WTC11 (cell line): ENCODE measurements at regions not wholly inside any gene's neighbourhood (a gene's known extent, or its start where the extent isn't known, plus 50 kb on each side); places are given as distances from the start of the nearest gene placed in this dataset.

Experiments used
- ATAC-seq: fragments of 200-7000 bp; cut with Tn5 transposase; 2 replicates; pipeline ENCODE4 v1.10.0; 2021; ENCODE audit warnings: mild to moderate bottlenecking, moderate library complexity
- CTCF ChIA-PET: fragments of 300-600 bp; sonication (Branson Sonifier 250); formaldehyde crosslinking; loops from one replicate; lab custom pipeline; 2021; ENCODE audit warnings: antibody characterized with exemption; lab: Charles Lee
- POLR2A ChIA-PET: fragments of 350-600 bp; sonication (Branson Sonifier 250); formaldehyde crosslinking; loops from one replicate; lab custom pipeline; 2021; ENCODE audit warnings: antibody characterized with exemption; lab: Charles Lee
- DNase-seq: peaks from one replicate; pipeline ENCODE4 v3.0.0; 2021; ENCODE audit warnings: low spot score
- H3K27ac Mint-ChIP-seq: 2 replicates; pipeline ENCODE4 v1.8.0; 2021; ENCODE audit warnings: mixed read lengths
- H3K27me3 Mint-ChIP-seq: 2 replicates; pipeline ENCODE4 v1.8.0; 2021; ENCODE audit warnings: low read depth, mild to moderate bottlenecking, moderate library complexity, mixed read lengths
- H3K36me3 Mint-ChIP-seq: 2 replicates; pipeline ENCODE4 v1.8.0; 2021; ENCODE audit warnings: mixed read lengths
- H3K4me1 Mint-ChIP-seq: 2 replicates; pipeline ENCODE4 v1.8.0; 2022; ENCODE audit warnings: mixed read lengths
- H3K4me3 Mint-ChIP-seq: 2 replicates; pipeline ENCODE4 v1.8.0; 2021; ENCODE audit warnings: mild to moderate bottlenecking, moderate library complexity, mixed read lengths
- H3K9me3 Mint-ChIP-seq: 2 replicates; pipeline ENCODE4 v1.8.0; 2021; ENCODE audit warnings: mixed read lengths
- CREB1 ChIP-seq: sonication (generic); formaldehyde crosslinking; IDR thresholded peaks from 2 replicates; pipeline ENCODE4 v1.8.0; 2023; ENCODE audit warnings: mild to moderate bottlenecking, missing genetic modification reagents
- IRF2 ChIP-seq: sonication (generic); formaldehyde crosslinking; IDR thresholded peaks from 2 replicates; pipeline ENCODE4 v1.8.0; 2022; ENCODE audit warnings: low read depth, missing genetic modification reagents, borderline replicate concordance
- KAT7 ChIP-seq: sonication (generic); formaldehyde crosslinking; IDR thresholded peaks from 2 replicates; pipeline ENCODE4 v1.8.1; 2023; ENCODE audit warnings: missing genetic modification reagents, mild to moderate bottlenecking, borderline replicate concordance
- NFE2L1 ChIP-seq: sonication (generic); formaldehyde crosslinking; IDR thresholded peaks from 2 replicates; pipeline ENCODE4 v1.8.1; 2023; ENCODE audit warnings: missing genetic modification reagents
- NFYB ChIP-seq: sonication (generic); formaldehyde crosslinking; conservative IDR thresholded peaks from 2 replicates; pipeline ENCODE4 v1.8.0; 2022; ENCODE audit warnings: low read depth, missing genetic modification reagents
- RORB ChIP-seq: fragments of 250-450 bp; sonication (Bioruptor Pico); IDR thresholded peaks from 2 replicates; pipeline ENCODE4 v1.9.0; 2021; ENCODE audit warnings: mild to moderate bottlenecking
- SMAD4 ChIP-seq: sonication (generic); formaldehyde crosslinking; IDR thresholded peaks from 2 replicates; pipeline ENCODE4 v1.8.0; 2022; ENCODE audit warnings: mild to moderate bottlenecking, missing genetic modification reagents
- ZNF121 ChIP-seq: sonication (generic); formaldehyde crosslinking; IDR thresholded peaks from 2 replicates; pipeline ENCODE4 v1.8.0; 2023; ENCODE audit warnings: missing genetic modification reagents
- ZNF317 ChIP-seq: sonication (generic); formaldehyde crosslinking; IDR thresholded peaks from 2 replicates; pipeline ENCODE4 v1.8.1; 2023; ENCODE audit warnings: low read depth, mild to moderate bottlenecking, moderate library complexity, missing genetic modification reagents, borderline replicate concordance
- ZNF423 ChIP-seq: fragments of 250-450 bp; sonication (Bioruptor Pico); IDR thresholded peaks from 2 replicates; pipeline ENCODE4 v2.1.2; 2022; ENCODE audit warnings: mild to moderate bottlenecking, moderate library complexity
- ZNF671 ChIP-seq: fragments of 250-450 bp; sonication (Bioruptor Pico); IDR thresholded peaks from 2 replicates; pipeline ENCODE4 v1.8.0; 2021; ENCODE audit warnings: mild to moderate bottlenecking
- TF ChIP-seq, protein P1 (sequence below): fragments of 200-600 bp; IDR thresholded peaks from 2 replicates; pipeline ENCODE4 v1.8.0; 2022; ENCODE audit warnings: antibody characterized with exemption
- TF ChIP-seq, protein P2 (sequence below): sonication (generic); formaldehyde crosslinking; IDR thresholded peaks from 2 replicates; pipeline ENCODE4 v1.8.1; 2022; ENCODE audit warnings: low read depth, mild to moderate bottlenecking, moderate library complexity, missing genetic modification reagents, borderline replicate concordance
- TF ChIP-seq, protein P3 (sequence below): sonication (generic); formaldehyde crosslinking; IDR thresholded peaks from 2 replicates; pipeline ENCODE4 v1.8.0; 2023; ENCODE audit warnings: mild to moderate bottlenecking, missing genetic modification reagents
- TF ChIP-seq, protein P4 (sequence below): sonication (generic); formaldehyde crosslinking; IDR thresholded peaks from 2 replicates; pipeline ENCODE4 v1.8.0; 2023; ENCODE audit warnings: missing genetic modification reagents
- TF ChIP-seq, protein P5 (sequence below): fragments of 250-450 bp; sonication (Bioruptor Pico); IDR thresholded peaks from 2 replicates; pipeline ENCODE4 v1.9.0; 2021; ENCODE audit warnings: moderate library complexity, mild to moderate bottlenecking, inconsistent platforms, borderline replicate concordance
- TF ChIP-seq, protein P6 (sequence below): sonication (generic); formaldehyde crosslinking; IDR thresholded peaks from 2 replicates; pipeline ENCODE4 v1.8.0; 2022; ENCODE audit warnings: mild to moderate bottlenecking, missing genetic modification reagents
- TF ChIP-seq, protein P7 (sequence below): sonication (generic); formaldehyde crosslinking; conservative IDR thresholded peaks from 2 replicates; pipeline ENCODE4 v1.8.1; 2023; ENCODE audit warnings: mild to moderate bottlenecking, low read depth, missing genetic modification reagents, moderate library complexity

DNA sequence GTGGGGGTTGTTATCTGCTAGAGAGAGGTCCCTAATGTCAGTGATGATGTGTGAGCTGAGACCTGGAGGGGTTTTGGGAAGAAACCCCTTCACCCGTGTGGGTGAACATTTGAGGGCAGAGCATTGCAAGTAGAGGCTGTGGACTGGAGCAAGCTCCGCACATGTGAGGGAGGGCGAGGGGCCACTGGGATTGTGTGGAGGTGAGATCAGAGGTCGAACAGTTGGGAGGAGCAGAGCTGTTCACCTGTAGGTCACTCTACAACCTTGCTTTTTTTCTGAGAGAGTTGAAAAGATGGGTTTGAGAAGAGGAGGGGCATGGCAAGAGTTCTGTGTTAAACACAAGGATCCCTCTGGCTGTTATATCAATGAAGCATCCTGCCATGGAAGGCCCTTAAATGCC, 480.4 kb upstream of the ZNF608 start:
- no peak overlapping the region for H3K27ac Mint-ChIP-seq

DNA sequence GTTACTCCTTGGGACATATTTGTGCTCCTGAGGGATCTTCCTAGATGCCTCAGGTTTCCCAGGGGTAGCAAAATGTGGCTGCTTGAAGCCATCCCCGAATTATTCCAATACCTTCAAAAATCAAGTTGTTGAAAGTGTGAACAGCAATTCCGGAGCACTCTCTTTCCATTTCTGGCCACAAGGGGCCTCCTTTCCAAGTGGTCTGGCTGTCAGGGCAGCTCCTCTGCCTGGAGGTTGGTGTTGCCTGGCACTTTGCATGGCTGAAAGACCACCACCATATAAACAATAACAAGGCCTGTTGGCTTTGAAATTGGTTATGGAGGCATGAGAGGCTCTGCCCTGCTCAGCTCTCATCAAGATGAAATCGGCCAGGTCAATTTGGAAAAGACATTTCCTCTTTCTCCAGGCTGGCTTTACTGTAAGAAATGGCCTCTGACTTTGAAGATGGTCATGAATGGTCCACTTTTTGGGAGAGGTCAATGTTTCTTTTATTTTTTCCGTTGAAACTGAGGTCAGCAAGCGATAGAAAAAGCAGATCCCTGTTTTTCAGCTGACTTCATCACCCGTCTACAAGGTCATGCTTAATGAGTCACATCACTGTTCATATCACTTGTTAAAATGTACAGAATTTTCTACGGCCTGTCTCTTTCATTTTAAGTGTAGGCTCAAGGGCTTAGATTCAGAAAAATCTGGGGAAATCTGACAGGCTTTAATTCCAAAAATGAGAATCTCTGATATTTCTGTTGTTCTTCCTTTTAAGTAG, 481.1 kb upstream of the ZNF608 start:
- Mint-ChIP-seq H3K36me3 (peaks cover 5% of the 10 kb centered on the region; the same call in 1 of the 2 replicates), H3K9me3 (peaks cover 14% of the 10 kb centered on the region), H3K4me1 (no peaks in the 10 kb centered on the region), H3K27me3 (peaks cover 3% of the 10 kb centered on the region; the same call in 1 of the 2 replicates), H3K27ac (no peak overlapping the region), H3K4me3 (no peak overlapping the region)
- peak; percentile 50 for DNase-seq
- TF ChIP-seq, protein P1, sequence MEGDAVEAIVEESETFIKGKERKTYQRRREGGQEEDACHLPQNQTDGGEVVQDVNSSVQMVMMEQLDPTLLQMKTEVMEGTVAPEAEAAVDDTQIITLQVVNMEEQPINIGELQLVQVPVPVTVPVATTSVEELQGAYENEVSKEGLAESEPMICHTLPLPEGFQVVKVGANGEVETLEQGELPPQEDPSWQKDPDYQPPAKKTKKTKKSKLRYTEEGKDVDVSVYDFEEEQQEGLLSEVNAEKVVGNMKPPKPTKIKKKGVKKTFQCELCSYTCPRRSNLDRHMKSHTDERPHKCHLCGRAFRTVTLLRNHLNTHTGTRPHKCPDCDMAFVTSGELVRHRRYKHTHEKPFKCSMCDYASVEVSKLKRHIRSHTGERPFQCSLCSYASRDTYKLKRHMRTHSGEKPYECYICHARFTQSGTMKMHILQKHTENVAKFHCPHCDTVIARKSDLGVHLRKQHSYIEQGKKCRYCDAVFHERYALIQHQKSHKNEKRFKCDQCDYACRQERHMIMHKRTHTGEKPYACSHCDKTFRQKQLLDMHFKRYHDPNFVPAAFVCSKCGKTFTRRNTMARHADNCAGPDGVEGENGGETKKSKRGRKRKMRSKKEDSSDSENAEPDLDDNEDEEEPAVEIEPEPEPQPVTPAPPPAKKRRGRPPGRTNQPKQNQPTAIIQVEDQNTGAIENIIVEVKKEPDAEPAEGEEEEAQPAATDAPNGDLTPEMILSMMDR = peak; percentile 41; the same call in 1 of the 2 replicates
- no peak for TF ChIP-seq ZNF317 (CRISPR knock-in tag)
- no peak for TF ChIP-seq ZNF671 (CRISPR knock-in tag)
- ATAC-seq = peak; percentile 78
- POLR2A ChIA-PET = interaction anchor here (0.6 to 1.1 kb wide), 2 partner anchors 99 to 1170 kb away, joined by 3 to 4 read pairs; no protein-coding TSS in a partner anchor
- CTCF ChIA-PET = interaction anchor here (0.5 to 1.5 kb wide), 8 partner anchors 9 to 667 kb away, joined by 3 to 8 read pairs (median 3); no protein-coding TSS in a partner anchor

More for the DNA sequence above, 480.4 kb upstream of the ZNF608 start:
- Mint-ChIP-seq H3K4me1 (no peaks in the 10 kb centered on the region), H3K9me3 (peaks cover 12% of the 10 kb centered on the region), H3K4me3 (no peak overlapping the region), H3K27me3 (peaks cover 3% of the 10 kb centered on the region; the same call in 1 of the 2 replicates)
- ChIA-PET POLR2A (interaction anchor here (0.6 to 1.1 kb wide), 2 partner anchors 100 to 1170 kb away, joined by 3 to 4 read pairs; no protein-coding TSS in a partner anchor), CTCF (interaction anchor here (0.6 to 1.5 kb wide), 6 partner anchors 9 to 133 kb away, joined by 3 to 8 read pairs (median 3); no protein-coding TSS in a partner anchor)
- ATAC-seq = no peak
- TF ChIP-seq, protein P2, sequence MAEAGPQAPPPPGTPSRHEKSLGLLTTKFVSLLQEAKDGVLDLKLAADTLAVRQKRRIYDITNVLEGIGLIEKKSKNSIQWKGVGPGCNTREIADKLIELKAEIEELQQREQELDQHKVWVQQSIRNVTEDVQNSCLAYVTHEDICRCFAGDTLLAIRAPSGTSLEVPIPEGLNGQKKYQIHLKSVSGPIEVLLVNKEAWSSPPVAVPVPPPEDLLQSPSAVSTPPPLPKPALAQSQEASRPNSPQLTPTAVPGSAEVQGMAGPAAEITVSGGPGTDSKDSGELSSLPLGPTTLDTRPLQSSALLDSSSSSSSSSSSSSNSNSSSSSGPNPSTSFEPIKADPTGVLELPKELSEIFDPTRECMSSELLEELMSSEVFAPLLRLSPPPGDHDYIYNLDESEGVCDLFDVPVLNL = no peak
- TF ChIP-seq ZNF121 (CRISPR knock-in tag) (no peak), NFE2L1 (CRISPR knock-in tag) (no peak), NFYB (CRISPR knock-in tag) (no peak), ZNF423 (CRISPR knock-in tag) (no peak), IRF2 (no peak)
- TF ChIP-seq, all 79 proteins: peak for 0
- peaks cover 5% of the 10 kb centered on the region; the same call in 1 of the 2 replicates for H3K36me3 Mint-ChIP-seq
- DNase-seq = no peak

DNA sequence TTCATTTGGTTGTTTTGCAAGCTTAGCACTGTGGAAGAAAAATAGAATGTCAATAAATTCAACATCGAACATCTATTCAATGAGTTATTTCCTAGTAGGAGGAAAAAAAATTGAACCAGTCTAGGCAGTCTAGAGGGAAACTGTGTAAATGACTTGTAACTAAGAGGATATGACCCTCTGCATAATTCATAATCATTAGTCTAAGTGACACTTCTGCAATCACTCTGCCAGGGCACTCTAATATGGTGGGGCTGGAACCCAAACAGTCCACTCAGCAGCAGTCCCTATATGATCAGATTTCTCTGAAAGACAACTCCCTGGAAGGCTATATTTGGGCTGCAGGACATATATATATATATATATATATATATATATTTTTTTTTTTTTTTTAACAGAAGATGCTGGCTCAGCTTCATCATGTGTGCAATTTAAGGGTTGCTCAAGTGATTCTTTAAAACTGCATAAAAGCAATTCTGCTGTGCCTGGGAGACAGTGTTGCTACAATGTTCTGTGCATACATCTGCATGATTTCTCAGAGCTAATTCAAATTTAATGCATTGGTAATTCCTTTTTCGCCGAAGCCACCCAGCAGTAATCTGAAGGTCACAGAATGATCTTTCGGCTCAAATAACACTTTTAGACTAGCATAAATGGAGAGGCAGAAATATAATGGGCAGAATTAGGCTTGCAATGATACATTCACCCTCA, 482.1 kb upstream of the ZNF608 start:
- peaks cover 3% of the 10 kb centered on the region; the same call in 1 of the 2 replicates for H3K27me3 Mint-ChIP-seq
- CTCF ChIA-PET = interaction anchor here (1.1 to 1.5 kb wide), 3 partner anchors 28 to 184 kb away, joined by 3 to 4 read pairs (median 3); no protein-coding TSS in a partner anchor
- H3K36me3 Mint-ChIP-seq = peaks cover 5% of the 10 kb centered on the region; the same call in 1 of the 2 replicates
- H3K27ac Mint-ChIP-seq = no peak overlapping the region
- H3K4me3 Mint-ChIP-seq = no peak overlapping the region
- ATAC-seq = no peak
- H3K9me3 Mint-ChIP-seq = peaks cover 14% of the 10 kb centered on the region
- no peaks in the 10 kb centered on the region for H3K4me1 Mint-ChIP-seq
- POLR2A ChIA-PET = no interaction called here
- DNase-seq = no peak
- TF ChIP-seq, protein P3, sequence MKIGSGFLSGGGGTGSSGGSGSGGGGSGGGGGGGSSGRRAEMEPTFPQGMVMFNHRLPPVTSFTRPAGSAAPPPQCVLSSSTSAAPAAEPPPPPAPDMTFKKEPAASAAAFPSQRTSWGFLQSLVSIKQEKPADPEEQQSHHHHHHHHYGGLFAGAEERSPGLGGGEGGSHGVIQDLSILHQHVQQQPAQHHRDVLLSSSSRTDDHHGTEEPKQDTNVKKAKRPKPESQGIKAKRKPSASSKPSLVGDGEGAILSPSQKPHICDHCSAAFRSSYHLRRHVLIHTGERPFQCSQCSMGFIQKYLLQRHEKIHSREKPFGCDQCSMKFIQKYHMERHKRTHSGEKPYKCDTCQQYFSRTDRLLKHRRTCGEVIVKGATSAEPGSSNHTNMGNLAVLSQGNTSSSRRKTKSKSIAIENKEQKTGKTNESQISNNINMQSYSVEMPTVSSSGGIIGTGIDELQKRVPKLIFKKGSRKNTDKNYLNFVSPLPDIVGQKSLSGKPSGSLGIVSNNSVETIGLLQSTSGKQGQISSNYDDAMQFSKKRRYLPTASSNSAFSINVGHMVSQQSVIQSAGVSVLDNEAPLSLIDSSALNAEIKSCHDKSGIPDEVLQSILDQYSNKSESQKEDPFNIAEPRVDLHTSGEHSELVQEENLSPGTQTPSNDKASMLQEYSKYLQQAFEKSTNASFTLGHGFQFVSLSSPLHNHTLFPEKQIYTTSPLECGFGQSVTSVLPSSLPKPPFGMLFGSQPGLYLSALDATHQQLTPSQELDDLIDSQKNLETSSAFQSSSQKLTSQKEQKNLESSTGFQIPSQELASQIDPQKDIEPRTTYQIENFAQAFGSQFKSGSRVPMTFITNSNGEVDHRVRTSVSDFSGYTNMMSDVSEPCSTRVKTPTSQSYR = no peak
- TF ChIP-seq CREB1 (CRISPR knock-in tag) = no peak
- TF ChIP-seq, protein P4, sequence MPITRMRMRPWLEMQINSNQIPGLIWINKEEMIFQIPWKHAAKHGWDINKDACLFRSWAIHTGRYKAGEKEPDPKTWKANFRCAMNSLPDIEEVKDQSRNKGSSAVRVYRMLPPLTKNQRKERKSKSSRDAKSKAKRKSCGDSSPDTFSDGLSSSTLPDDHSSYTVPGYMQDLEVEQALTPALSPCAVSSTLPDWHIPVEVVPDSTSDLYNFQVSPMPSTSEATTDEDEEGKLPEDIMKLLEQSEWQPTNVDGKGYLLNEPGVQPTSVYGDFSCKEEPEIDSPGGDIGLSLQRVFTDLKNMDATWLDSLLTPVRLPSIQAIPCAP = no peak
- no peak for TF ChIP-seq SMAD4 (CRISPR knock-in tag)
- TF ChIP-seq RORB (CRISPR knock-in tag) = no peak
- no peak for TF ChIP-seq IRF2
- TF ChIP-seq, protein P5, sequence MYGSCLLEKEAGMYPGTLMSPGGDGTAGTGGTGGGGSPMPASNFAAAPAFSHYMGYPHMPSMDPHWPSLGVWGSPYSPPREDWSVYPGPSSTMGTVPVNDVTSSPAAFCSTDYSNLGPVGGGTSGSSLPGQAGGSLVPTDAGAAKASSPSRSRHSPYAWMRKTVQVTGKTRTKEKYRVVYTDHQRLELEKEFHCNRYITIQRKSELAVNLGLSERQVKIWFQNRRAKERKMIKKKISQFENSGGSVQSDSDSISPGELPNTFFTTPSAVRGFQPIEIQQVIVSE (CRISPR knock-in tag) = no peak
- TF ChIP-seq, protein P6, sequence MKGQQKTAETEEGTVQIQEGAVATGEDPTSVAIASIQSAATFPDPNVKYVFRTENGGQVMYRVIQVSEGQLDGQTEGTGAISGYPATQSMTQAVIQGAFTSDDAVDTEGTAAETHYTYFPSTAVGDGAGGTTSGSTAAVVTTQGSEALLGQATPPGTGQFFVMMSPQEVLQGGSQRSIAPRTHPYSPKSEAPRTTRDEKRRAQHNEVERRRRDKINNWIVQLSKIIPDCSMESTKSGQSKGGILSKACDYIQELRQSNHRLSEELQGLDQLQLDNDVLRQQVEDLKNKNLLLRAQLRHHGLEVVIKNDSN = no peak
- TF ChIP-seq, protein P7, sequence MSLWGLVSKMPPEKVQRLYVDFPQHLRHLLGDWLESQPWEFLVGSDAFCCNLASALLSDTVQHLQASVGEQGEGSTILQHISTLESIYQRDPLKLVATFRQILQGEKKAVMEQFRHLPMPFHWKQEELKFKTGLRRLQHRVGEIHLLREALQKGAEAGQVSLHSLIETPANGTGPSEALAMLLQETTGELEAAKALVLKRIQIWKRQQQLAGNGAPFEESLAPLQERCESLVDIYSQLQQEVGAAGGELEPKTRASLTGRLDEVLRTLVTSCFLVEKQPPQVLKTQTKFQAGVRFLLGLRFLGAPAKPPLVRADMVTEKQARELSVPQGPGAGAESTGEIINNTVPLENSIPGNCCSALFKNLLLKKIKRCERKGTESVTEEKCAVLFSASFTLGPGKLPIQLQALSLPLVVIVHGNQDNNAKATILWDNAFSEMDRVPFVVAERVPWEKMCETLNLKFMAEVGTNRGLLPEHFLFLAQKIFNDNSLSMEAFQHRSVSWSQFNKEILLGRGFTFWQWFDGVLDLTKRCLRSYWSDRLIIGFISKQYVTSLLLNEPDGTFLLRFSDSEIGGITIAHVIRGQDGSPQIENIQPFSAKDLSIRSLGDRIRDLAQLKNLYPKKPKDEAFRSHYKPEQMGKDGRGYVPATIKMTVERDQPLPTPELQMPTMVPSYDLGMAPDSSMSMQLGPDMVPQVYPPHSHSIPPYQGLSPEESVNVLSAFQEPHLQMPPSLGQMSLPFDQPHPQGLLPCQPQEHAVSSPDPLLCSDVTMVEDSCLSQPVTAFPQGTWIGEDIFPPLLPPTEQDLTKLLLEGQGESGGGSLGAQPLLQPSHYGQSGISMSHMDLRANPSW = no peak
- no peak for TF ChIP-seq KAT7 (CRISPR knock-in tag)
